ENCODE measurements at regions not wholly inside any gene's neighbourhood (a gene's known extent, or its start where the extent isn't known, plus 50 kb on each side); places are given as distances from the start of the nearest gene placed in this dataset.

DNA sequence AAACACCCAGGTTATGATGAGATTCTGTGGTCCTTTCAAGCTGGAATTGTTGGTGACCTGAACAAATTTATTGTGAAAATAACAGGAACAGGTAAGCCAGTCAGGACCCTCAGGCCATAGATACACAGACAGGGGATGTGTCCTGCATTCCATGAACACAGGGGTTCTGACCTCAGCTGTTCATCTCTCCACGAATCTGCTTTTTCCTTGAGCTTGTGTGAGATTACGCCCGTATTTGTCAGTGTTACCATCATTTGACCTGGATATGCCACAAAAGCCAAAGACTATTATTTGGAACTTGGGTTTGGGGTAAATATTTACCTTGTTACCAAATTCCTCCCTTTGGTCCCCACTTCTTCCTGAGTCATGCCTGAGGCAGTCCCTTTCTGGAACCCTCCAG, 288.9 kb downstream of the PREX1 start:
- Histone ChIP-seq H3K27ac (no peak overlapping the region), H3K4me3 (no peak overlapping the region), H3K4me1 (no peaks in the 10 kb centered on the region), H3K27me3 (peaks cover 0 to 64% (median 2%) of the 10 kb centered on the region in 4 donors), H3K36me3 (no peaks in the 10 kb centered on the region), H3K9me3 (no peaks in the 10 kb centered on the region)
- TF ChIP-seq POLR2A (IDR thresholded peaks at IDR 0.05) (no peak), CTCF (IDR thresholded peaks at IDR 0.05) (no peak)
- DNase-seq, result no peak
- WGBS, 2 donors, result 42 to 47% methylated on average over 3 of the region's 3 CpGs
- intact Hi-C loops (cut with DNase I), result no loop called here

- no peak for DNase-seq
- H3K36me3 ChIP-seq, result no peaks in the 10 kb centered on the region
- no peaks in the 10 kb centered on the region for H3K9me3 ChIP-seq
- peaks cover 0 to 64% (median 2%) of the 10 kb centered on the region in 4 donors for H3K27me3 ChIP-seq
- intact Hi-C loops (cut with DNase I), result no loop called here
- TF ChIP-seq POLR2A (IDR thresholded peaks at IDR 0.05) (no peak), CTCF (IDR thresholded peaks at IDR 0.05) (no peak)
- no peak overlapping the region for H3K4me3 ChIP-seq
- 47 to 51% methylated on average over 10 of the region's 10 CpGs for WGBS, 2 donors
- no peak overlapping the region for H3K27ac ChIP-seq
- H3K4me1 ChIP-seq, result no peaks in the 10 kb centered on the region
Measured at GRCh38 chr20:48538058-48538825, 289.6 kb downstream of the PREX1 start.

DNA sequence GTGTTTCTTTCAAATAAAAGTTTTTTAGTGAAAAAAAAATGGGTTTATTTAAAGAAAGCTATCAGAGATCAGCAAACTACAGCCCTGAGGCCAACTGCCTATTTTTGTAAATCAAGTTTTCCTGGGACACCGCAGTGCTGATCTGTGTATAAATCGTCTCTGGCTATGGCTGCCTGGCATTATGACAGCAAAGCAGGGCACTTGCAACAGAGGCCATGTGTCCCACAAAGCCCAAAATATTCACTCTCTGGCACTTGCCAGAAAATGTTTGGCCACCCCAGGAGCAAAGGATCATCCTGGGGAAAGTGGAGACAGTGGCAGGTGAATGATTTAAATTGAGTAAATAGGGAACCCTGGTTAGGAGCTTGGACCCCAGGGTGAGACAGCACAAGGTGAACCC, 291.6 kb downstream of the PREX1 start:
- WGBS, 2 donors, result 38 to 46% methylated on average over 2 of the region's 2 CpGs
- TF ChIP-seq CTCF (IDR thresholded peaks at IDR 0.05) (no peak), POLR2A (IDR thresholded peaks at IDR 0.05) (no peak)
- Histone ChIP-seq H3K36me3 (no peaks in the 10 kb centered on the region), H3K4me1 (no peaks in the 10 kb centered on the region), H3K27me3 (peaks cover 0 to 55% (median 2%) of the 10 kb centered on the region in 4 donors), H3K27ac (no peak overlapping the region), H3K4me3 (no peak overlapping the region), H3K9me3 (no peaks in the 10 kb centered on the region)
- intact Hi-C loops (cut with DNase I), result no loop called here
- no peak for DNase-seq

DNA sequence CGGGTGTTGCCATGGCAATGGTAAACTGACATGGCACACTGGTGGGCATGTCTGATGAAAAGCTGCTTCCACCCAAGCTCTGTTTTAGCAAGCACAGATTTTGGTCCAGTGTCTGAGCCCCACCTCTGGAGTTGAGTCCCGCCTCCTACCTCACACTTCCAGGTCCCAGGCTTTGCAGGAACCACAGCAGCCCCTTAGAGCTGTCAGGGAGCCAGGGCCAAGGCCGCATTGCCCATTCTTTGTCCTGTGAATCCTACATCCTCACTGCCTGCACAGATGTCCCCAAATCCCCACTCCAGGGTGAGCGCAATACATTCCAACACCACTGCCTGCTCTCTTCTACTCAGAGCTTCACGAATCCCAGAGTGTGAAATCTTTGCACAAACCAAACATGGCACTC, 292.2 kb downstream of the PREX1 start:
- WGBS, 2 donors, result 75 to 86% methylated on average over 4 to 5 of the region's 5 CpGs
- intact Hi-C loops (cut with DNase I), result no loop called here

More for the DNA sequence above, 292.2 kb downstream of the PREX1 start:
- Histone ChIP-seq H3K27me3 (peaks cover 0 to 49% (median 2%) of the 10 kb centered on the region in 4 donors), H3K9me3 (no peaks in the 10 kb centered on the region), H3K36me3 (no peaks in the 10 kb centered on the region), H3K4me3 (no peak overlapping the region), H3K4me1 (no peaks in the 10 kb centered on the region), H3K27ac (no peak overlapping the region)
- TF ChIP-seq POLR2A (IDR thresholded peaks at IDR 0.05), result no peak
- TF ChIP-seq CTCF (IDR thresholded peaks at IDR 0.05), result no peak
- DNase-seq, result no peak

Measured in esophagus squamous epithelium (tissue), 5 donors.